Common myeloid progenitor, CD34-positive (primary cell): ENCODE measurements at regions not wholly inside any gene's neighbourhood (a gene's known extent, or its start where the extent isn't known, plus 50 kb on each side); places are given as distances from the start of the nearest gene placed in this dataset.

ENCODE experiments used
- CTCF ChIA-PET: fragments of 350-600 bp; sonication (Branson Sonifier 250); formaldehyde crosslinking; loops from one replicate; lab custom pipeline; 2021; ENCODE audit warnings: antibody characterized with exemption; lab: Charles Lee
- POLR2A ChIA-PET: fragments of 350-600 bp; sonication (Branson Sonifier 250); formaldehyde crosslinking; loops from one replicate; lab custom pipeline; 2021; ENCODE audit warnings: antibody characterized with exemption; lab: Charles Lee
- DNase-seq, 3 donors: peaks; one replicate each; pipeline versions ENCODE4 v3.0.0 to v3.0.0-alpha.2; 2013
- H3K27ac ChIP-seq, 2 experiments: 1 replicate in 1 of 2; 2 replicates in 1 of 2; pipeline ENCODE4 v1.7.0; 2013; ENCODE audit warnings: inconsistent platforms in 2 of 2, low read length in 2 of 2, mild to moderate bottlenecking in 2 of 2, low read depth in 1 of 2, moderate library complexity in 1 of 2; ENCODE audit not compliant: severe bottlenecking in 2 of 2, insufficient read depth in 1 of 2, poor library complexity in 1 of 2
- H3K27me3 ChIP-seq, 5 experiments: replicated peaks in 2 of 5; 1 replicate in 3 of 5; 2 replicates in 2 of 5; pipeline versions ENCODE4 v1.6.1 to v1.7.0; 2013; ENCODE audit warnings: low read length in 4 of 5, mild to moderate bottlenecking in 2 of 5, moderate library complexity in 2 of 5, inconsistent platforms in 1 of 5; ENCODE audit not compliant: insufficient read depth in 5 of 5, control insufficient read depth in 4 of 5
- H3K36me3 ChIP-seq, 4 experiments: 1 replicate in 2 of 4; 2 replicates in 2 of 4; pipeline versions ENCODE4 v1.6.1 to v1.7.0; 2013; ENCODE audit warnings: low read length in 3 of 4, control low read depth in 1 of 4, mild to moderate bottlenecking in 1 of 4; ENCODE audit not compliant: control insufficient read depth in 4 of 4, insufficient read depth in 4 of 4
- H3K4me1 ChIP-seq, 4 experiments: 1 replicate in 3 of 4; 2 replicates in 1 of 4; pipeline versions ENCODE4 v1.6.1 to v1.7.1; 2013; ENCODE audit warnings: low read length in 3 of 4, mild to moderate bottlenecking in 3 of 4, control low read depth in 1 of 4, inconsistent platforms in 1 of 4, moderate library complexity in 1 of 4; ENCODE audit not compliant: control insufficient read depth in 4 of 4, insufficient read depth in 4 of 4; ENCODE audit errors: control extremely low read depth in 1 of 4
- H3K4me3 ChIP-seq, 7 experiments: 1 replicate in 4 of 7; 2 replicates in 3 of 7; pipeline versions ENCODE4 v1.5.1 to v1.7.0; 2013; ENCODE audit warnings: mild to moderate bottlenecking in 7 of 7, low read length in 6 of 7, moderate library complexity in 6 of 7, inconsistent platforms in 2 of 7, low read depth in 2 of 7, control low read depth in 1 of 7; ENCODE audit not compliant: insufficient read depth in 4 of 7, control insufficient read depth in 1 of 7; ENCODE audit errors: extremely low read depth in 1 of 7
- H3K9me3 ChIP-seq, 5 experiments: 1 replicate in 4 of 5; 2 replicates in 1 of 5; pipeline versions ENCODE4 v1.6.1 to v1.7.1; 2013; ENCODE audit warnings: low read length in 4 of 5, mild to moderate bottlenecking in 2 of 5, inconsistent platforms in 1 of 5, low read depth in 1 of 5, moderate library complexity in 1 of 5; ENCODE audit not compliant: control insufficient read depth in 4 of 5, insufficient read depth in 2 of 5; ENCODE audit errors: control extremely low read depth in 1 of 5
- WGBS: methylation state at CpG from one replicate; pipeline ENCODE4 v1.1.5; 2013; ENCODE audit not compliant: insufficient coverage; 5-methylcytosine and 5-hydroxymethylcytosine counted together

DNA sequence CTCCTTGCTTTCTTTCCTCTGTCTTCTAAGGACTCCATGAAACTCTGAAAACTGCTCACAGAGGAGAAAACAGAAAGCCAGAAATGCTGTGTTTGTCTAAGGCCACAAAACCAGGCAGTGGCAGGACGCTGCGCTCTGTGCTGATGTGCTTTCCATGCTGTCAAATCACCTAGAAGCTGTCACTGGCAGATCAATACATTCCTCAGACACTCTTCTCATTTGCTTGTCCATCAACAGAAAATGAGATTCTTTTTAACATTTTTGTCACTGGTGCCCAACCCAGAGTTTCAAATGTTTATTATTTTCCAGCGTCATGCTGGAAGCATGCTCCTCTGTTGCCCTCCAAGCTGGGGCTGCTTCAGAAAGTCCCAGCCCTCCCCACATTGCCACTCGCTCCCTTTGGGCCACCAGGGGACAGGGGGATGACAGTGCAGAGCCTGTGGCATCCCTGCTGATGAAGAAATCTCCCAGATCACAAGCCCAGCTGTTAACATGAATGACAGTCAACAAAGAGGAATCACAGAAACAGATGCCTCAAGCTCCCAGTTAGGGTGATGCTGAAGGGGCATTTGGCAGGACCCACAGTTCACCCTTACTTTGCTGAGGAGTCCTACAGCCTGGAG is 117.5 kb upstream of the MEIS1 start:
- CTCF ChIA-PET: no interaction called here
- no peak for DNase-seq
- H3K27me3 ChIP-seq: no peaks in the 10 kb centered on the region
- H3K27ac ChIP-seq: no peak overlapping the region
- H3K36me3 ChIP-seq: no peaks in the 10 kb centered on the region
- H3K4me1 ChIP-seq: no peaks in the 10 kb centered on the region
- 100% methylated on average over 3 of the region's 4 CpGs for WGBS
- no peak overlapping the region for H3K4me3 ChIP-seq
- POLR2A ChIA-PET: no interaction called here
- peaks cover 0 to 6% (median 0%) of the 10 kb centered on the region in 5 experiments for H3K9me3 ChIP-seq

DNA sequence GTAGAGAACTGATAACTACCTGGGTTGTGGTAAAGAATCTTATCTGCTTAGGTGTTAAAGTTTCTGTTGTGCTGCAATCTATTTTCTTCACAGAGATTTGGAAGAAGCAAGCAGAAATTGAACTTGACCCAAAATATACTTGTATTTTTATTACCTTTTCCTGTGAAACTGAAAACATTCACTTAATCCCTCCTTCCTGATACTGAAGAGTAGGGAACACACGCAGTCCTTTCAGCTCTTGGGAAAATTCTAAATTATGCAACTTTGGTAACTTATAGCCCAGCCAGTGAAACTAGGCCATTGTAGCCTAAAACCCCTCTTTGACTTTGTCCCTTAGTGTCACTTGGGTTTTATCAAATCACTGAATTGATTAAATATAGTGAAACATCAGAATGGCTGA is 128.4 kb upstream of the MEIS1 start:
- peaks cover 0 to 2% (median 0%) of the 10 kb centered on the region in 5 experiments for H3K9me3 ChIP-seq
- no peak for DNase-seq
- no peak overlapping the region for H3K27ac ChIP-seq
- ChIA-PET POLR2A (no interaction called here), CTCF (no interaction called here)
- no peaks in the 10 kb centered on the region for H3K27me3 ChIP-seq
- no peaks in the 10 kb centered on the region for H3K36me3 ChIP-seq
- no peaks in the 10 kb centered on the region for H3K4me1 ChIP-seq
- H3K4me3 ChIP-seq: no peak overlapping the region
- 89% methylated on average over 1 of the region's 1 CpG for WGBS

DNA sequence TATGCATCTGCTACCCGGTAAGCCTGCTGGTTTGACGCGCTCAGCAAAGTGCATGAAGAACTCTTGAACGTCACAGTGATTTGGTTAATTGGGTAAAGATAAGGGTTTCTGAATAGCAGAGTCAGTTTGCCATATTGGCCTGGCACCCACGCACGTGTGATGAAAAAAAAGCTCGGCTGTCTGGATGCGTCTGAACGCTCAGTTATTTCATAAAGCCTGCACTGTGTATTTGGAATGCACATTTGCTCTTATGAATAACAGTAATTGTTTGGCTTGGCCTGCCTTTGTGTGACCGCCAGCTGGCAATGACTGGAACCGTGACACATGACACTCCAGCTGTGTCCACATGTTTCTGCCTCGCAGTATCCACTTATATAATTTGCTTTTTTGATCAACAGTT is 129.2 kb upstream of the MEIS1 start:
- Histone ChIP-seq H3K4me3 (no peak overlapping the region), H3K9me3 (no peaks in the 10 kb centered on the region), H3K27me3 (no peaks in the 10 kb centered on the region), H3K4me1 (no peaks in the 10 kb centered on the region), H3K36me3 (no peaks in the 10 kb centered on the region), H3K27ac (no peak overlapping the region)
- CTCF ChIA-PET: no interaction called here
- whole genome bisulfite sequencing: 98% methylated on average over 12 of the region's 12 CpGs
- no peak for DNase-seq
- POLR2A ChIA-PET: no interaction called here

GRCh38 chr2:66303471-66303870 is 131.5 kb upstream of the MEIS1 start:
- H3K27me3 ChIP-seq: no peaks in the 10 kb centered on the region
- H3K36me3 ChIP-seq: no peaks in the 10 kb centered on the region
- WGBS: 100% methylated on average over 3 of the region's 4 CpGs
- ChIA-PET POLR2A (no interaction called here), CTCF (no interaction called here)
- no peaks in the 10 kb centered on the region for H3K9me3 ChIP-seq
- no peak for DNase-seq
- no peaks in the 10 kb centered on the region for H3K4me1 ChIP-seq
- H3K27ac ChIP-seq: no peak overlapping the region
- H3K4me3 ChIP-seq: no peak overlapping the region

- POLR2A ChIA-PET: no interaction called here
Observed at GRCh38 chr2:66301767-66302140, 133.2 kb upstream of the MEIS1 start.

GRCh38 chr2:66301022-66301766 is 133.7 kb upstream of the MEIS1 start:
- Histone ChIP-seq H3K4me1 (no peaks in the 10 kb centered on the region), H3K27ac (no peak overlapping the region), H3K9me3 (no peaks in the 10 kb centered on the region), H3K27me3 (no peaks in the 10 kb centered on the region), H3K4me3 (no peak overlapping the region), H3K36me3 (no peaks in the 10 kb centered on the region)
- ChIA-PET CTCF (no interaction called here), POLR2A (no interaction called here)
- DNase-seq: no peak
- WGBS: 94% methylated on average over 14 of the region's 20 CpGs

More at GRCh38 chr2:66301767-66302140, 133.2 kb upstream of the MEIS1 start:
- WGBS: 98% methylated on average over 9 of the region's 9 CpGs
- no peaks in the 10 kb centered on the region for H3K36me3 ChIP-seq
- no peak for DNase-seq
- CTCF ChIA-PET: no interaction called here
- H3K4me1 ChIP-seq: no peaks in the 10 kb centered on the region
- no peak overlapping the region for H3K4me3 ChIP-seq
- H3K27ac ChIP-seq: no peak overlapping the region
- H3K27me3 ChIP-seq: no peaks in the 10 kb centered on the region
- no peaks in the 10 kb centered on the region for H3K9me3 ChIP-seq

DNA sequence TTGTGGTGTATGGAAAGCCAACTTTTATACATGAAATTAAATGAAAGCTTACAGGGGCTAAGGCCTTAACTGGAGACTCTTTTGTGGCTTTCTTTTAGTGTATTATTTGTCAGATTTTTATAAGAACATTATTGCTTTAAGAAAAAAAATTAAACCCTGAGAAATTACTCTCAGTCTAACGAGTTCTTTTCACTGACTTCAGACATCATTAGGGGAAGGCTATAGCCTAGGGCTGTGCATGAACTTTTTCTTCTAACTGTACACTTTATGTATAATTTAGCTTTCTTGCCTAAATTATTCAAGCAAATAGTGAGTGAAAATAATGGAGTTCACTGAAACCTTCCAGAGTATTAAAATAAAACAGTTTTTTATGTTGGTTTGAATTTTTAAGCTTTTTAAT is 151.1 kb upstream of the MEIS1 start:
- ChIA-PET POLR2A (no interaction called here), CTCF (no interaction called here)
- Histone ChIP-seq H3K36me3 (no peaks in the 10 kb centered on the region), H3K27me3 (peaks cover 0 to 1% (median 0%) of the 10 kb centered on the region in 5 experiments), H3K9me3 (no peaks in the 10 kb centered on the region), H3K4me1 (no peaks in the 10 kb centered on the region), H3K27ac (no peak overlapping the region), H3K4me3 (no peak overlapping the region)
- no CpG with 5 or more reads among the region's 1 CpG for WGBS
- DNase-seq: no peak
